ENCODE measurements at regions not wholly inside any gene's neighbourhood (a gene's known extent, or its start where the extent isn't known, plus 50 kb on each side); places are given as distances from the start of the nearest gene placed in this dataset.

GRCh38 chr18:41207706-41208105, 747.3 kb upstream of the PIK3C3 start:
- WGBS, 2 donors (ENCODE audit: low coverage in 1 of 2) = 68 to 75% methylated on average over 2 of the region's 2 CpGs
- no peak for DNase-seq

GRCh38 chr18:41206341-41206830, 748.6 kb upstream of the PIK3C3 start:
- H3K27me3 ChIP-seq = no peaks in the 10 kb centered on the region
- H3K27ac ChIP-seq = no peak overlapping the region
- no peaks in the 10 kb centered on the region for H3K9me3 ChIP-seq
- WGBS, 2 donors (ENCODE audit: low coverage in 1 of 2) = 59 to 74% methylated on average over 4 of the region's 4 CpGs
- no peak overlapping the region for H3K4me3 ChIP-seq
- H3K4me1 ChIP-seq = no peaks in the 10 kb centered on the region
- in situ Hi-C loops (cut with MboI; ENCODE audit: low pct_ligation_motif_present in 1 of 4, low pct_unique_long_range_greater_than_20kb in 1 of 4, low sequenced_read_pairs in 3 of 4) (no loop called here), intact Hi-C loops (cut with DNase I; ENCODE audit: low total_unique reads) (no loop called here)
- no peaks in the 10 kb centered on the region for H3K36me3 ChIP-seq
- DNase-seq = no peak
- TF ChIP-seq POLR2AphosphoS5 (IDR thresholded peaks at IDR 0.05) (no peak), CTCF (IDR thresholded peaks at IDR 0.05) (no peak), EP300 (IDR thresholded peaks at IDR 0.05; ENCODE audit: low read depth) (no peak), POLR2A (IDR thresholded peaks at IDR 0.05) (no peak)

More at GRCh38 chr18:41207706-41208105, 747.3 kb upstream of the PIK3C3 start:
- H3K9me3 ChIP-seq = no peaks in the 10 kb centered on the region
- H3K27me3 ChIP-seq = no peaks in the 10 kb centered on the region
- H3K36me3 ChIP-seq = no peaks in the 10 kb centered on the region
- no peak overlapping the region for H3K4me3 ChIP-seq
- in situ Hi-C loops (cut with MboI; ENCODE audit: low pct_ligation_motif_present in 1 of 4, low pct_unique_long_range_greater_than_20kb in 1 of 4, low sequenced_read_pairs in 3 of 4) (no loop called here), intact Hi-C loops (cut with DNase I; ENCODE audit: low total_unique reads) (no loop called here)
- no peak for TF ChIP-seq EP300 (IDR thresholded peaks at IDR 0.05; ENCODE audit: low read depth)
- no peak for TF ChIP-seq CTCF (IDR thresholded peaks at IDR 0.05)
- no peak for TF ChIP-seq POLR2AphosphoS5 (IDR thresholded peaks at IDR 0.05)
- no peak overlapping the region for H3K27ac ChIP-seq
- H3K4me1 ChIP-seq = no peaks in the 10 kb centered on the region

- no peak for TF ChIP-seq POLR2A (IDR thresholded peaks at IDR 0.05)
- no peak for TF ChIP-seq CTCF (IDR thresholded peaks at IDR 0.05)
- no peak for TF ChIP-seq EP300 (IDR thresholded peaks at IDR 0.05; ENCODE audit: low read depth)
- no peak for TF ChIP-seq POLR2AphosphoS5 (IDR thresholded peaks at IDR 0.05)
- Histone ChIP-seq H3K4me3 (no peak overlapping the region), H3K36me3 (no peaks in the 10 kb centered on the region), H3K9me3 (no peaks in the 10 kb centered on the region), H3K4me1 (no peaks in the 10 kb centered on the region), H3K27ac (no peak overlapping the region), H3K27me3 (no peaks in the 10 kb centered on the region)
- no peak for DNase-seq
- in situ Hi-C loops (cut with MboI; ENCODE audit: low pct_ligation_motif_present in 1 of 4, low pct_unique_long_range_greater_than_20kb in 1 of 4, low sequenced_read_pairs in 3 of 4) (loop anchor here in 1 of 4 donors (25.0 kb wide), 1 partner anchor 112 kb away; no protein-coding TSS in a partner anchor), intact Hi-C loops (cut with DNase I; ENCODE audit: low total_unique reads) (no loop called here)
These were observed 755.8 kb upstream of the PIK3C3 start for GRCh38 chr18:41199212-41199611.

- in situ Hi-C loops (cut with MboI; ENCODE audit: low pct_ligation_motif_present in 1 of 4, low pct_unique_long_range_greater_than_20kb in 1 of 4, low sequenced_read_pairs in 3 of 4) = loop anchor here in 1 of 4 donors (25.0 kb wide), 1 partner anchor 111 kb away; no protein-coding TSS in a partner anchor
- WGBS, 2 donors (ENCODE audit: low coverage in 1 of 2) = 58 to 70% methylated on average over 2 of the region's 2 CpGs
- intact Hi-C loops (cut with DNase I; ENCODE audit: low total_unique reads) = no loop called here
- Histone ChIP-seq H3K36me3 (no peaks in the 10 kb centered on the region), H3K4me3 (no peak overlapping the region), H3K4me1 (no peaks in the 10 kb centered on the region), H3K27me3 (no peaks in the 10 kb centered on the region), H3K27ac (no peak overlapping the region), H3K9me3 (no peaks in the 10 kb centered on the region)
- no peak for DNase-seq
- TF ChIP-seq EP300 (IDR thresholded peaks at IDR 0.05; ENCODE audit: low read depth) (no peak), POLR2A (IDR thresholded peaks at IDR 0.05) (no peak), POLR2AphosphoS5 (IDR thresholded peaks at IDR 0.05) (no peak), CTCF (IDR thresholded peaks at IDR 0.05) (no peak)
These were observed 757.1 kb upstream of the PIK3C3 start for GRCh38 chr18:41197967-41198366.
